ENCODE measurements at regions not wholly inside any gene's neighbourhood (a gene's known extent, or its start where the extent isn't known, plus 50 kb on each side); places are given as distances from the start of the nearest gene placed in this dataset.

DNA sequence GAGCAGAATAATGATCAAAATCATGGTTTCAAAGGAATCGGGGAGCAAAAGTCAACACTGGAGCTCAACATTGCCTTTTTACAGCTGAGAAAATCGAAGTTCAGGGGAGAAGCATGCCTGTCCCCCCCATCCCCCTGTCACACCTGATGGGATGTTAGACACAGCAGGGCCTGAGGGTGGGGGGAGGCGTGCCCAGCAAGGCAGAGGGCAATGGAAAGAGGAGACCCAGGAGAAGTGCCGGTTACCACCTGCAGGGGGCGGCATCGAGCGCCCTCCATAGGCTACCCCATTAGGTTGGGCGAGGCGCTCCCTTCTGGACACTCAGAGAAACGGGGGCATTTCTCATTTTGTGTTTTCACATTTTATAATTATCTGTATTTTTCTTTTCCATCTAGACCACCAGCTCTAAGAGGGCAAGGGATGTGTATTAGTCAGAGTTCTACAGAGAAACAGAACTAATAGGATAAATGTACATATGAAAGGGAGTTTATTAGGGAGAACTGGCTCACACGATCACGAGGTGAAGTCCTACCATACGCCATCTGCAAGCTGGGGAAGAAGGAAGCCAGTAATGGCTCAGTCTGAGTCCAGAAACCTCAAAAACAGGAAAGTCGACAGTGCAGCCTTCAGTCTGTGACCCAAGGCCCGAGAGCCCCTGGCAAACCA is 271.3 kb downstream of the LRATD1 start (continued):
- TF ChIP-seq, protein P1, sequence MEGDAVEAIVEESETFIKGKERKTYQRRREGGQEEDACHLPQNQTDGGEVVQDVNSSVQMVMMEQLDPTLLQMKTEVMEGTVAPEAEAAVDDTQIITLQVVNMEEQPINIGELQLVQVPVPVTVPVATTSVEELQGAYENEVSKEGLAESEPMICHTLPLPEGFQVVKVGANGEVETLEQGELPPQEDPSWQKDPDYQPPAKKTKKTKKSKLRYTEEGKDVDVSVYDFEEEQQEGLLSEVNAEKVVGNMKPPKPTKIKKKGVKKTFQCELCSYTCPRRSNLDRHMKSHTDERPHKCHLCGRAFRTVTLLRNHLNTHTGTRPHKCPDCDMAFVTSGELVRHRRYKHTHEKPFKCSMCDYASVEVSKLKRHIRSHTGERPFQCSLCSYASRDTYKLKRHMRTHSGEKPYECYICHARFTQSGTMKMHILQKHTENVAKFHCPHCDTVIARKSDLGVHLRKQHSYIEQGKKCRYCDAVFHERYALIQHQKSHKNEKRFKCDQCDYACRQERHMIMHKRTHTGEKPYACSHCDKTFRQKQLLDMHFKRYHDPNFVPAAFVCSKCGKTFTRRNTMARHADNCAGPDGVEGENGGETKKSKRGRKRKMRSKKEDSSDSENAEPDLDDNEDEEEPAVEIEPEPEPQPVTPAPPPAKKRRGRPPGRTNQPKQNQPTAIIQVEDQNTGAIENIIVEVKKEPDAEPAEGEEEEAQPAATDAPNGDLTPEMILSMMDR (IDR thresholded peaks at IDR 0.05; ENCODE audit: control extremely low read depth in 1 of 3, insufficient read depth in 1 of 3, low read depth in 1 of 3, low read length in 3 of 3): peak; percentile 96 to 100 (median 96)
- TF ChIP-seq NANOG (IDR thresholded peaks at IDR 0.05; ENCODE audit: insufficient read depth, low read depth, low read length, poor library complexity, severe bottlenecking) (no peak), CHD2 (IDR thresholded peaks at IDR 0.05; ENCODE audit: low read length) (no peak), EP300 (IDR thresholded peaks at IDR 0.05; ENCODE audit: borderline replicate concordance in 1 of 2, low read depth in 2 of 2, low read length in 2 of 2) (no peak), ASH2L (IDR thresholded peaks at IDR 0.05; ENCODE audit: low read length) (peak; percentile 26), JUN (IDR thresholded peaks at IDR 0.05; ENCODE audit: low read depth, low read length) (no peak), SIN3A (conservative IDR thresholded peaks at IDR 0.05 in 1 of 2, IDR thresholded peaks at IDR 0.05 in 1 of 2; ENCODE audit: low read depth in 1 of 2, low read length in 2 of 2) (no peak), RAD21 (IDR thresholded peaks at IDR 0.05 in 1 of 2, conservative IDR thresholded peaks at IDR 0.05 in 1 of 2; ENCODE audit: low read depth in 2 of 2, low read length in 2 of 2) (peak; percentile 85 to 86), SAP30 (IDR thresholded peaks at IDR 0.05; ENCODE audit: insufficient read depth, insufficient replicate concordance, low read length) (no peak), CREB1 (IDR thresholded peaks at IDR 0.05) (no peak), SP4 (IDR thresholded peaks at IDR 0.05; ENCODE audit: low read length) (no peak), KDM1A (IDR thresholded peaks at IDR 0.05; ENCODE audit: borderline replicate concordance, low read length) (no peak), SRF (IDR thresholded peaks at IDR 0.05; ENCODE audit: low read depth, low read length) (no peak), TBP (IDR thresholded peaks at IDR 0.05; ENCODE audit: low read depth, low read length) (no peak), HDAC6 (IDR thresholded peaks at IDR 0.05; ENCODE audit: low read depth, low read length) (no peak)
- TF ChIP-seq, protein P2, sequence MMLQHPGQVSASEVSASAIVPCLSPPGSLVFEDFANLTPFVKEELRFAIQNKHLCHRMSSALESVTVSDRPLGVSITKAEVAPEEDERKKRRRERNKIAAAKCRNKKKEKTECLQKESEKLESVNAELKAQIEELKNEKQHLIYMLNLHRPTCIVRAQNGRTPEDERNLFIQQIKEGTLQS (IDR thresholded peaks at IDR 0.05; ENCODE audit: insufficient read depth, low read depth, low read length): 0 out of 2 replicates have a peak, but pooled peaks have one; percentile 41
- TF ChIP-seq, protein P3, sequence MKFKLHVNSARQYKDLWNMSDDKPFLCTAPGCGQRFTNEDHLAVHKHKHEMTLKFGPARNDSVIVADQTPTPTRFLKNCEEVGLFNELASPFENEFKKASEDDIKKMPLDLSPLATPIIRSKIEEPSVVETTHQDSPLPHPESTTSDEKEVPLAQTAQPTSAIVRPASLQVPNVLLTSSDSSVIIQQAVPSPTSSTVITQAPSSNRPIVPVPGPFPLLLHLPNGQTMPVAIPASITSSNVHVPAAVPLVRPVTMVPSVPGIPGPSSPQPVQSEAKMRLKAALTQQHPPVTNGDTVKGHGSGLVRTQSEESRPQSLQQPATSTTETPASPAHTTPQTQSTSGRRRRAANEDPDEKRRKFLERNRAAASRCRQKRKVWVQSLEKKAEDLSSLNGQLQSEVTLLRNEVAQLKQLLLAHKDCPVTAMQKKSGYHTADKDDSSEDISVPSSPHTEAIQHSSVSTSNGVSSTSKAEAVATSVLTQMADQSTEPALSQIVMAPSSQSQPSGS (IDR thresholded peaks at IDR 0.05; ENCODE audit: low read length): no peak
